HCT116 (cell line): ENCODE measurements at regions not wholly inside any gene's neighbourhood (a gene's known extent, or its start where the extent isn't known, plus 50 kb on each side); places are given as distances from the start of the nearest gene placed in this dataset.

Experiments
- EZH2 ChIP-seq: fragments of 200-600 bp; sonication (generic); IDR thresholded peaks from 2 replicates; pipeline ENCODE4 v1.6.1; 2017; ENCODE audit warnings: antibody characterized with exemption, mixed run types
- ZFX ChIP-seq: fragments of 450-650 bp; IDR thresholded peaks from 2 replicates; pipeline ENCODE4 v1.6.1; 2017

DNA sequence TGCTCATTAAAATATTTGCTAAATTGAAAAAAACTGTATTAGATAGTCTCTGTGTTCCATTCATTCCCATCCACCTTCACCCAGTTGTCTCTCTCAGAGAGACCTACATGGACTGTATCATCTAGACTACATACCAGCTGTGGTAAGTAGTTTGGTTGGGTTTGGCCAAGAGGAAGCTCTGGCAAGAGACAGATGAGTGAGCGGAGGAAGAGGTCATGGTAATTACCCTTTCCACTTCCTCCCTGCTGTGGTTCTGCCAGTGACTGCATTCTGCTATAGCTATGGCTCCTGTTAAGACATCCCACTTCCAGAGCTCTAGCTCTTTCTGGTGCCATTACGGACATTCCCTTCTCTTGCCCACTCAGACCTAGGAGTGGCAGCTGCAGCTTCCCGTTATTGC, 239.0 kb upstream of the MID1 start:
- TF ChIP-seq EZH2 (no peak), ZFX (no peak)
